AG04450 (cell line): ENCODE measurements at regions not wholly inside any gene's neighbourhood (a gene's known extent, or its start where the extent isn't known, plus 50 kb on each side); places are given as distances from the start of the nearest gene placed in this dataset.

Source experiments
- CTCF ChIA-PET: fragments of 300-600, 350-600 bp; formaldehyde crosslinking; extraction: SDS; loops from one replicate; lab custom pipeline; 2022; ENCODE audit warnings: antibody characterized with exemption, inconsistent platforms; lab: Charles Lee
- POLR2A ChIA-PET: fragments of 350-600 bp; formaldehyde crosslinking; extraction: SDS; loops from one replicate; lab custom pipeline; 2021; ENCODE audit warnings: antibody characterized with exemption, inconsistent platforms; lab: Yijun Ruan, JAX
- DNase-seq: peaks from one replicate; pipeline ENCODE4 v3.0.0-alpha.2; 2011; ENCODE audit warnings: low read depth, low spot score
- H3K27ac ChIP-seq: one replicate; pipeline ENCODE4 v1.5.1; 2012; ENCODE audit warnings: low read depth, low read length, control low read depth
- H3K27me3 ChIP-seq: one replicate; pipeline ENCODE4 v1.6.0; 2012; ENCODE audit warnings: low read length; ENCODE audit not compliant: control insufficient read depth, insufficient read depth
- H3K4me3 ChIP-seq: 2 replicates; pipeline ENCODE4 v1.5.1; 2011; ENCODE audit warnings: mild to moderate bottlenecking, low read depth, low read length, control low read depth
- H3K9me3 ChIP-seq: 2 replicates; pipeline ENCODE4 v1.5.1; 2012; ENCODE audit warnings: low read length; ENCODE audit not compliant: control insufficient read depth, insufficient read depth
- TF ChIP-seq, protein P1 (sequence below): IDR thresholded peaks from 2 replicates; pipeline ENCODE4 v1.5.1; 2011; ENCODE audit warnings: low read depth, low read length, control low read depth, inconsistent platforms

- no peak for DNase-seq
- Histone ChIP-seq H3K27me3 (no peaks in the 10 kb centered on the region), H3K27ac (no peak overlapping the region), H3K9me3 (no peaks in the 10 kb centered on the region), H3K4me3 (no peak overlapping the region)
- ChIA-PET POLR2A (no interaction called here), CTCF (interaction anchor here (1.3 kb wide), 1 partner anchor 18 kb away, joined by 3 read pairs; no protein-coding TSS in a partner anchor)
- TF ChIP-seq, protein P1, sequence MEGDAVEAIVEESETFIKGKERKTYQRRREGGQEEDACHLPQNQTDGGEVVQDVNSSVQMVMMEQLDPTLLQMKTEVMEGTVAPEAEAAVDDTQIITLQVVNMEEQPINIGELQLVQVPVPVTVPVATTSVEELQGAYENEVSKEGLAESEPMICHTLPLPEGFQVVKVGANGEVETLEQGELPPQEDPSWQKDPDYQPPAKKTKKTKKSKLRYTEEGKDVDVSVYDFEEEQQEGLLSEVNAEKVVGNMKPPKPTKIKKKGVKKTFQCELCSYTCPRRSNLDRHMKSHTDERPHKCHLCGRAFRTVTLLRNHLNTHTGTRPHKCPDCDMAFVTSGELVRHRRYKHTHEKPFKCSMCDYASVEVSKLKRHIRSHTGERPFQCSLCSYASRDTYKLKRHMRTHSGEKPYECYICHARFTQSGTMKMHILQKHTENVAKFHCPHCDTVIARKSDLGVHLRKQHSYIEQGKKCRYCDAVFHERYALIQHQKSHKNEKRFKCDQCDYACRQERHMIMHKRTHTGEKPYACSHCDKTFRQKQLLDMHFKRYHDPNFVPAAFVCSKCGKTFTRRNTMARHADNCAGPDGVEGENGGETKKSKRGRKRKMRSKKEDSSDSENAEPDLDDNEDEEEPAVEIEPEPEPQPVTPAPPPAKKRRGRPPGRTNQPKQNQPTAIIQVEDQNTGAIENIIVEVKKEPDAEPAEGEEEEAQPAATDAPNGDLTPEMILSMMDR: peak; percentile 72
Observed at GRCh38 chr12:87866578-87867292, 162.5 kb downstream of the C12orf50 start.

- ChIA-PET POLR2A (no interaction called here), CTCF (interaction anchor here (0.5 to 3.5 kb wide), 2 partner anchors 14 to 825 kb away, joined by 3 to 17 read pairs; no protein-coding TSS in a partner anchor)
- H3K4me3 ChIP-seq: no peak overlapping the region
- H3K27me3 ChIP-seq: no peaks in the 10 kb centered on the region
- no peak for DNase-seq
- no peaks in the 10 kb centered on the region for H3K9me3 ChIP-seq
- no peak overlapping the region for H3K27ac ChIP-seq
- TF ChIP-seq, protein P1: no peak
Observed at GRCh38 chr12:87861791-87862190, 167.4 kb downstream of the C12orf50 start.

DNA sequence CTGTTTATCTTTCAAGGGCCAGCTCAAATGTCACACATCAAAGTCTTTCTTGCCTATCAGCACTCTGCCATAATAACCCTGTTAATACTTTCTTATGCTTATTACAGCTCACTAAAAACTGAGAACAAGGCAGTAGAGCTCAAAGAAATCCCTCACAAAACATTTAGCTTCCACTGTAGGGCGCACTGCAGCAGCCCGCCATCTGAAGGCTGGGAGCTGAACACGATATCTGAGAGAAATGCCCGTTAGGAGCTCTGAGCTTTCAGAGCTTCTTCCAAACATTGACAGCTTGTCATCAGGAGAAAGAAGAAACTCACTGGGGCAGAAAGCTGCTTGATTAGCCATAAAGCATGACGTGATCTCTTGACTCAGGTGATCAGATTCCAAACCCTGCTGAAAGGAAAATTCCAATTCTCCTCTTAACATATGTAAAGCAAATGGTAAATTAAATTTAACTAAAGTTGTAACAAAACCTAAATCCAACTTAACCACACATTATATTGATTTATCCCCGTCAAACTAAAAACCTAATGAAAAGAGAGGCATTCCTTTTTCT lies 175.7 kb downstream of the C12orf50 start:
- TF ChIP-seq, protein P1: no peak
- CTCF ChIA-PET: interaction anchor here (0.6 to 0.7 kb wide), 2 partner anchors 329 to 747 kb away, joined by 3 to 5 read pairs; no protein-coding TSS in a partner anchor

GRCh38 chr12:87849074-87849473 lies 180.1 kb downstream of the C12orf50 start:
- Histone ChIP-seq H3K4me3 (no peak overlapping the region), H3K27me3 (no peaks in the 10 kb centered on the region), H3K27ac (no peak overlapping the region), H3K9me3 (no peaks in the 10 kb centered on the region)
- no peak for DNase-seq
- TF ChIP-seq, protein P1: no peak
- CTCF ChIA-PET: interaction anchor here (0.5 to 2.3 kb wide), 37 partner anchors 8 to 1928 kb away, joined by 3 to 17 read pairs (median 3); no protein-coding TSS in a partner anchor
- POLR2A ChIA-PET: no interaction called here

More for the DNA sequence above, 175.7 kb downstream of the C12orf50 start:
- Histone ChIP-seq H3K4me3 (no peak overlapping the region), H3K27me3 (no peaks in the 10 kb centered on the region), H3K9me3 (no peaks in the 10 kb centered on the region), H3K27ac (no peak overlapping the region)
- DNase-seq: no peak
- POLR2A ChIA-PET: no interaction called here
